ENCODE measurements at regions not wholly inside any gene's neighbourhood (a gene's known extent, or its start where the extent isn't known, plus 50 kb on each side); places are given as distances from the start of the nearest gene placed in this dataset.

DNA sequence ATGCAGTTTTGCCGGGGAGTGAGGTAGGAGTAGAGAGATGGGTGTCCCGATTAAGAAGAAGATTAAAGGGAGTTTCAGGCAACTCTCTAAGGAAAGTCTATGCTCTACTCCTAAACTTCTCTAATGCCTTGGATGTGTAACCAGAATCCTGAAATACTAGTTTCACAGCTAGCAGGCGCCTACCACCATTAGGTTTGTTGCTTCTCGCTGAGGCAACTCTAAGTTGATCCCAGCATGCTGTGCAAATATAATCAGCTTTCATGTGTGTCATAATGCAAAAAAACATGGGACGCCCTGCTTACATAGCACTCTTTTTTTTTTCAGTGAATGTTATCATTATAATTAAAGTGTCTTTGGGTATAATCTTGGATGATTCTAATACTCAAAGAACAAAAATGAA is 50.4 kb upstream of the FAM3C start:
- Histone ChIP-seq H3K4me3 (ENCODE audit: low read depth, low read length) (no peak overlapping the region), H3K27me3 (no peaks in the 10 kb centered on the region), H3K36me3 (no peaks in the 10 kb centered on the region), H3K9me3 (no peaks in the 10 kb centered on the region), H3K4me1 (peaks cover 11% of the 10 kb centered on the region)
- TF ChIP-seq, protein P1, sequence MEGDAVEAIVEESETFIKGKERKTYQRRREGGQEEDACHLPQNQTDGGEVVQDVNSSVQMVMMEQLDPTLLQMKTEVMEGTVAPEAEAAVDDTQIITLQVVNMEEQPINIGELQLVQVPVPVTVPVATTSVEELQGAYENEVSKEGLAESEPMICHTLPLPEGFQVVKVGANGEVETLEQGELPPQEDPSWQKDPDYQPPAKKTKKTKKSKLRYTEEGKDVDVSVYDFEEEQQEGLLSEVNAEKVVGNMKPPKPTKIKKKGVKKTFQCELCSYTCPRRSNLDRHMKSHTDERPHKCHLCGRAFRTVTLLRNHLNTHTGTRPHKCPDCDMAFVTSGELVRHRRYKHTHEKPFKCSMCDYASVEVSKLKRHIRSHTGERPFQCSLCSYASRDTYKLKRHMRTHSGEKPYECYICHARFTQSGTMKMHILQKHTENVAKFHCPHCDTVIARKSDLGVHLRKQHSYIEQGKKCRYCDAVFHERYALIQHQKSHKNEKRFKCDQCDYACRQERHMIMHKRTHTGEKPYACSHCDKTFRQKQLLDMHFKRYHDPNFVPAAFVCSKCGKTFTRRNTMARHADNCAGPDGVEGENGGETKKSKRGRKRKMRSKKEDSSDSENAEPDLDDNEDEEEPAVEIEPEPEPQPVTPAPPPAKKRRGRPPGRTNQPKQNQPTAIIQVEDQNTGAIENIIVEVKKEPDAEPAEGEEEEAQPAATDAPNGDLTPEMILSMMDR (IDR thresholded peaks at IDR 0.05; ENCODE audit: low read depth, low read length), result no peak
- DNase-seq, result no peak

All from BE2C (cell line).